Stimulated activated CD4-positive, alpha-beta T cell treated with anti-CD3 and anti-CD28 coated beads, TNF-alpha, amount 100 ng/mL, for 48 hours (primary cell): ENCODE measurements at regions not wholly inside any gene's neighbourhood (a gene's known extent, or its start where the extent isn't known, plus 50 kb on each side); places are given as distances from the start of the nearest gene placed in this dataset.
"Not testable (repeated sequence)": the region's sequence is repeated elsewhere in the genome, so short reads cannot be mapped to it uniquely, and the experiment has no call there.

ENCODE experiments used
- DNase-seq, 3 donors: peaks; one replicate each; pipeline ENCODE4 v3.0.0-alpha.2; 2020; ENCODE audit warnings: low read depth in 3 of 3

DNA sequence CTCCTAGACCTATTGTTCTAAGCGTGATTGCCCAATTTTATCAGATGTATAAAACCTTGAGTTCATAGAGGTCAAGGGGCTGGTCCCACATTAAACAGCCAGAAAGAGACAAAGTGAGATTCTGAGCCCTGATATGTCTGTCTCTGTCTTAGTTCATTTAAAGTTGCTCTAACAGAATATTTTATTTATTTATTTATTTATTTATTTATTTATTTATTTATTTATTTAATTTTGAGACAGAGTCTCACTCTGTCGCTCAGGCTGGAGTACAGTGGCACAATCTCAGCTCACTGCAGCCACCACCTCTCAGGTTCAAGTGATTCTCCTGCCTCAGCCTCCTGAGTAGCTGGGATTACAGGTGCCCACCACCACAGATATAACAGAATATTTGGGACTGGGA lies 1999.6 kb upstream of the WWC1 start:
- DNase-seq, result not testable (repeated sequence)

DNA sequence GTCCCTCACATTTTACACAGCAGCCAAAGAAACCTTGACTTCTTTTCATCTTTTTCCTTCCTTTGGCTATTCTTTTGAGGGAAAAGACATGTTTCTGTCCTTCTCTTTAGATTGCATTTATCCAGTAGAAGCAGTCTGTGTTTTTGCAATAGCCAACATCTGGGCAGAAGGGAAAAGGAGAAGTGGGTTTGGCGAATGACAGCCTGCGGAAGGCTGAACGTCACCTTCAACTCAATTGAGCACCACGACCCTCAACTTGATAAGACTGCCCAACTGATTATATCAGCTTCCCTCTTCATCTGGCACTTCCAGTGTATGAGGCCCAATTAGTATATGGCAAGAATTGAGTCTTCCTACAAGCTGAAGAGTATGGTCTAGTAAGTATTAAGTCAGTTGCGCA lies 1997.6 kb upstream of the WWC1 start:
- DNase-seq, result no peak

DNA sequence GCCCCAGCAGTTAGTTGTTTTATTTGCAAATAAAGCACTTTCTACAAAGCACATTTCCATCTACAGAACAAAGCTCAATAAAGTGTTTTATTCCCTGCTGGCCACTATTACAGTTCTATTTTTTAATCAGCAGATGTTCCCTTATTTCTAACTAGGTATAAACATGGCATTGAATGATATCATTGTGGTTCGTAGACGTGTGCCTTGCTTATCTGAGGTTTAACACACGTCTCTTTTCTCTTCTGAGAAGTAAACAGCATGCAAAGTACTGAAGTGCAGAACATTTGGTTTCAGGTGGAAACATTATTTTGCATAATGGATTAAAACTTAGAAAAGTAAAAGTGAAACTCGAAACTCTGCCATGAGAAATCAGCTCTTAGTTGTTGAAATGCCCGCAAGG lies 1989.3 kb upstream of the WWC1 start:
- no peak for DNase-seq

DNA sequence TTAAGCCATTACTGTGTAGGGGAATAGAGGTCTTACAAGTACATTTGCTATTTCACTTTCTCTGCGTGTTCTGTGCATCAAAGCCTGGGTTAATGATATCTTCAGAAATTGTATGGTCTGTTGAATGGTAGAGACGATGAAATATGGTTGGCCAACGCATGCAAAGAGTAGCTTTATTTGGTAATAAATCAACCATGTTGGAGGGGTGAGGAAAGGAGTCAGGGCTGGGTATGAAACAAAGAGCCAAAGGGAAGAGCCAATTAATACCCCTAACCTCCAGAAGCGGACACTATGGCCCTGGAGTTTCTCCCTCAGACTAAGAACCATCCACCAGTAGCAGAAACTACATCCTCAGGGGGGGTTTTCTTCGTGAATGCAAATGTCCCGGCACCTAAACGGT lies 1974.0 kb upstream of the WWC1 start:
- no peak for DNase-seq

DNA sequence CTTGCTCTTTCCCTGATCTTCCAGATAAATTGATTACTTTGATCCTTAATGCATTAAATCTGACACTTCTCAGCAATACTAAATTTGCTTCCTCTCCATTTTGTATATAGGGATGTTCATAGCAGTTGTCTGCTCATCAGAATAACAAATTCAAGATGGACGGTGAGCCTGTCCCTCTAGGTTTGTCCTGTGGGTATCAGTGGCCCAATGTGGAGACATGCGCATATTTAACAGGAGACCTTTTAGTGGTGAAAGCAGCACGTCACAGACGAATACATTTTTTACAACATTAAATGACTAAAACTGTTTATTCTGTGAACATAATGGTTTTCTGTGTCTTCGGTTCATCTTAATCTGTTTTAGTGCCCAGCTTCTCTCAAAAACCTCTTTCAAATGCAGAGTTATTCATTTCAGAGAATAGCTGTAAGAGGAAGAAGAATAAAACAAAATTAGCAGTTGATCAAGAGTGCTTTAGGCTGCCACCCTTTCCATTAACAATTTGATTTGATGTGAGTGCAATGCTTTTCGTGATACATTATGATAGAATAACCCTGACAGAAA lies 1970.4 kb upstream of the WWC1 start:
- DNase-seq, result no peak

DNA sequence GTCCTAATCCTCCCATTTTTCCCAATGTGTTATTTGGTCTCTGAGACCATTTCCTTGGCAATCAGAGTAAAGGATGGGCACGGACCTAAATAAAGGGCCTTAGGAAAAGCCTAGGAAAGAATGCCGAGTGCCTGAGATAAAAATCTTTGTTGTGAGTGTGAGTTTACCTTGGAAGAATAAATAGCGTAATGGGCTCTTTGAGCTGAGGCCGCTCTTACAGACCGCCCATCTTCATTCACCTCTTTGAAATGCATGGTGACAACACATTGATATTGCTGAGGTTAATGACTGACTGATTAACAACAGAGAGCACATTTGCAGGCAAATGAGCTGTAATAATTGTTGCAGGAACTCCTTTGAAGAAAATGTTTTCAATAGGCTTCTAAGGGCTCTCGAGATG lies 1967.1 kb upstream of the WWC1 start:
- DNase-seq, result no peak

DNA sequence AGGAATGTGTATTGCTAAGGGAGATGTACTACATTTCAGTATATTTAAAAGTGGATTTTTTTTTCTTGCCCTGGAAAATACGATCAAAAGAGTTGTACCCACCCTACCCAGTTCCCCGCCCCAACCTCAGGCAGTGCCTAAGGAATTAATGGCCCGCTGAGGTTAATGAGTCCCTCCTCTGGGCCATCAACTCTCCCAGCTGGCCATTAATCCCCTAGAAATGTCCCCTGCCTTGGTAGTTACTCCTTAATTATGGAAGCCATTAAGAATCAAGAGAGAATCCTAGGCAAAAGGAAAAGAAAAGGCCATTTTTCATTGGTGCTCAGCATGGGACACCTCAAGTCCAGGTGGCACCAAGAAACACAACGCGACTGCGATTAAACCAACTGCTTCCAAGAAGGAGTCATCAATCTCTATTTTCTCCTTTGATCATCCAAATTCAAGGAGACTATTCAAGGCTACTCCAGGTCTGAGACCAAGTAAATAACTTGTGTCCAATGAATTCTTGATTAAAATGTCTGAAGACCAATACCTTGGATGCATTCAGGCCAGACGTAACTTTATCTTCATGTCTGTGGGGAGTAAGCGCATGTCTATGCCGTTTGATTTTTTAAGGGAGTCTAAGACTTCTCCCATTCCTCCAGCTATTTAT lies 1962.2 kb upstream of the WWC1 start:
- no peak for DNase-seq

DNA sequence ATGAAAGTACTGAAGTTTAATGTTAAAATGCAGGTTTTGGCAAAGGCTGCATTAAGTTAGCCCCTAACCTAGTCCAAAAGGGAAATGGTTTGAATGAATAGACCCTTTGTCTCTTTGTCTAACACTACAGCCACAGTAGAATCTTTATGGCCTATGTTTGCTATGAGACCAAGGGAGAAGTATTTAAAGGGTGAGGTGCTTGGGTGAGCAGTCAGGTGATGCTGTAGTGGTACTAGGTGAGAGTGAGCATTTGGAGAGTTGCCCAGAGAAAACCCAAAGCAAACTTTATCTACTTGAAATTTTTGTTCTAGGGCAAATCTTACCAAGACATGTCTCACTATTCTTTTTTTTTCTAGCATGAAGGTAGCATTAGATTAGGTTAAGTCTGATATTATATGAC lies 1961.4 kb upstream of the WWC1 start:
- DNase-seq, result no peak

DNA sequence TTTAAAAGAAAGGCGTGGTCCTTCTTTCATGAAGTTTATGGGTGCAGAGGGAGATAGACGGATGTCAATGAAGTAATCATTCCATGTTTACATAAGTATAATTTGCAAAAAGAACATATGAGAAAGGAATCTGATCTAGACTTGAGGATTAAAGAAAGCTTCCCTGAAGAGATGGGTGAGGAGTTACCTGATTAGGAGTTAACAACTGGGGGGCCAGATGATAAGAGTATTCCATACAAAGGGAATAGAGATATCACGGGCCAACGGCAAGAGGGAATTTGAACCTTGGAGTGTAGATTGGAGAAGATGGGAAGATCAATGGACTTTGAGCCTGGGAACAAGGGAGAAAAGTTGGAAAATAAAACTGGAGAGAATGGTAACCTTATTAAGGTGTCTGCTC lies 1959.9 kb upstream of the WWC1 start:
- DNase-seq, result no peak

DNA sequence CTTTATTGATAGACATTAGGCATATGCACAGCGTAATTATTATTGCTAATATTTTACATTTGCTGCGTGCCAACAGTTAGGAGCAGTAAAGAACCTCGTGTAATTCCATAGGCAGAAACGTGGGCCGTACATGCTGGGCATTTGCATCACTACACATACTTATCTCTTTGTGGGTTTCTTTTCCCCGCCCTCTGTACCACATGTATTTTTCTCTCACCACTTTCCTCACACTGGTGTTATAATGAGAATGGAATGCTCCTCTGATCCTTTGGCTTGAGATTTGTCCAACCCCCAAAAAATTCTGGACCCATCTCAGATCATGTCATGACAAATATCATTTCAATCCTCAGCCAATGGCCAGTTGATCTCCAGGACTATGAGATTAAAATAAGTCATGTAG lies 1952.6 kb upstream of the WWC1 start:
- no peak for DNase-seq

DNA sequence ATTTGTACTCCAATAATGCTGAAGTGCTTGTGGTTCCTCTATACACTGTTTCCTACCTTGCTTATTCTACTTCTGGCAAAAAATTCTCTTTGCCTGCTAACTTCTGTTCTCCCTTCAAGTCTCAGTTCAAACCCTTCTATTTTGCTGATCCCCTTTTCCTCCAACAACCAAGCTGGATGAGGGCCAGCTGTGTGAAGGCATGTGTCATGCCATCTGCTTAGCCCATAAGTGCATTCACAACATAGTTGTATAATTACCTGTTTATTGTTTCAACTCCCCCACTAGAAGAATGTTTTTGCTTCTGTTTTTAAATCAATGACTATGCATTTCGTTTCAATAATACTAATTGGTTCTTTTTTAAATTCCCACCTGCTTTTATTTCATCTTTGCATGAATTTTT lies 1951.4 kb upstream of the WWC1 start:
- no peak for DNase-seq

DNA sequence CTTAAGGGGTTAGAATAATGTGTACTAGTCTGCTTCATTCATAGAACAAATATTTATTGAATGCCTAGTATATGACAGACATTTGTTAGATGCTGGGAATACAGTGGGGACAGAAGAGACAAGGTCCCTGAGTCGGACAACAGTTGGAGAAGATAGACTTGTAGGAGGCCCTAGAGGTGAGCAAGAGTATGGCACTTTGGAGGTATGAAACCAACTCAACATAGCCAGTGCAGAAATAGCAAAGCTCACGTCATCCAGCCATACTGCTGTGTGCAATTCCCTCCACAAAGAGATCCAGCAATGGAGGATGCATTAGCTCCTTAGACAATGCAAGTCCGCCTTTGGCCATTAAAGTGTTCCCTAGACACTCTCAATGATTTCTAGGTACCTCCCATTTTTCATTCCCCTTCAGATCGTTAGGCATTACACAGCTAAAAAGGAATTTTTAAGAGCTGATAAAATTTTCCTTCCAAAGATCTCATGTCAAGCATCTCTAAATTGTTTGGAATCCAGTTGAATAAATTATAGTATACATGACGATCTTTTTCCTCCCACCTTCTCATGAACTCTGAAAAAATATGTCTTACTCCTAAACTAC lies 1949.6 kb upstream of the WWC1 start:
- DNase-seq, result no peak

DNA sequence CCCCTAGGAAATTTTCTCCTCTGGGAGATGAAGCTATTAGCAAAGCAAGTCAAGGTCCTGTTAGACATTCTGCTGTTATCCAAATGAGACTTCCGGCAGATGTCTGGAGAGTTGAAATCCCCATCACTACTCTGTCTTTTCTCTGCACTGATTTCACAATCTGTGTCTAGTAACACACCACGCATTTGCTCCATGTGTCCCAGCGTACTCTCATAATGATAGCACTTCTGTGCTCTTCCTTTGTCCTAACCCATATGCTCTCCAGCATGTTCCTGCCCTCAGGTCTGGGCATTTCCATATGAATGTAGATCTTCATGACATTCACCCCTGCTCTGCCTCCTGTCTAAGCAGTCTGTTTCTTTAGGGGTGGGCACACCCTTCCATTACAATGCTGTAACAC lies 1949.0 kb upstream of the WWC1 start:
- no peak for DNase-seq

DNA sequence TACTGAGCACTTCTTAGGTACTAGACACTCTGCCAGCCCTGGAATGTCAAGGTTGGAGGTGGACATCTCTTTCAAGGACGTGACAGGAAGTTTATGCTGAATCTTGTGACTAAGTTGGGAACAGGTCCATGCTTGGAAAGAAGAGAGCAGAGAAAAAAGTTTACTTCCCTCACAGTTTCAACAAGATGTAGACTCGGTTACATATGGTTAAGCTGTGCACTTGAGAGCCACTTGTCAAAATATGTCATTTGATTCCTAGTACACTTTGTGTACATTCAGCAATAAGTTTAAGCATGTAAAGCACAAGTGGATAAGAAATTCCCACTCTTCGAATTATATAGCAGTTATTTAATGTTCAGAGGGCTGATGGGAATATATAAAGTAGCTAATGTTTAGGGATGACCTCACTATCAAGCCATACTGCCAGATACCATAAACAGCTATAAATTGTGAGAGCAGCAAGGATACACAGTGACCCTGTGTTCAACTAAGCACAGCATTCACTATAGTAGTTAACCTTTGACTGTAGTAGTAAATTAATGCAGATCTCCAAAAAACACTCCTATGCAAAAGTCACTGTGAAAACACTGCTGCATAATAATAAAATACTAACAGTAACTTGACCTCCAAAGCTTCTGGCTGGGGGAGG lies 1944.6 kb upstream of the WWC1 start:
- no peak for DNase-seq

DNA sequence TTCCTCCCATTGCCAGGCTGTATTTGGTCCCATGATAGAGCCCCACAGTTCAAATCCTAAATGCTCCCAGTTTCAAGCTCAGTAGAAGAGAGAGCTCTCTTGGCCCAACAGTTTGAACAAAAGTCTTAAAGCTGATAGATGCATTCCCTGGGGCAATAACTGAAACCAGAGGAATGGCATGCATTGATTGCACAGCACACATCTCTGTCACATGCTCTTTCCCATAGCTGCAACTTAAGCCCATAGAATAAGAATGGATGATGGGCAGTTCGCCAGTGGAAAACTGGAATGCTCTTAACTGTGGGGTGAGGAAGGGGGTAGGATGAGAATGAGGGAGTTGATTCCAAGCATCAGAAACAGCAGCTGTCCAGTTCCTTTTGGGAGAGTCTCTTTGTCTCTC lies 1942.4 kb upstream of the WWC1 start:
- DNase-seq, result no peak

DNA sequence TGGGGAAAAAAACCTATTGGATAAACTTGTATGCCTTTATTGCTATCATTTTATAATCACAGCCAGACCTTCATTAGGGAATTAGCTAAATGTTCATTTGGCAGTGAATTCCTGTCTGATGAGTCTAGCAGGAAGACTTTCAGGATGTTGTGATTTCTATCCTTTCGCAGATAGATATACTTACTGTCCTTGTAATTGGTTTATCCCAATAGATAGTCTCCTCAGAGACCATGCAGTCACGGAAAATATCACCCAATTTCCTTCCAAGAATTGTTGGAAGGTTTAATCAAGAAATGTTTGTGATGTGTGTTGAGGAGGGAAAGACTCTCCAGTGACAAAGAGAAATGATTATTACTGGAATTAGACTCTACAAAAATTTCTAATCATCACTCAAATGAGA lies 1937.9 kb upstream of the WWC1 start:
- no peak for DNase-seq

DNA sequence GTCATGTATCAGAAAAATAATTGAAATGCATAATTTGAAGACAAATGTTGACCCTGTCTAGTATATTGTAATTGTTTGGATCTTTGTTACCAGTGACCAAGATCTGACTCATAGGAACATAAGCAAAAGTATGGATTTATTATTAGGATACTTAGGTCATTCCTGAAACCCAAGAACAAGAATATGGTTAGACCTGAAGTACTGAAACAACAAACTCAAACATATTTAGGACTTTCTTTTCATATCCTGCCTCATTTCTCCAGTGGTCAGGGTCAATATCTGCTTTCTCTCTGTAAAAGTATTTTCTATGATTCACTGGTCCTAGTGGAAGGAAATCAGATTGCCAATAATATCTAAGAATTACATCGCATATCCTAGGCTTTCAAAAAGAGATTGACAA lies 1937.1 kb upstream of the WWC1 start:
- DNase-seq, result no peak

DNA sequence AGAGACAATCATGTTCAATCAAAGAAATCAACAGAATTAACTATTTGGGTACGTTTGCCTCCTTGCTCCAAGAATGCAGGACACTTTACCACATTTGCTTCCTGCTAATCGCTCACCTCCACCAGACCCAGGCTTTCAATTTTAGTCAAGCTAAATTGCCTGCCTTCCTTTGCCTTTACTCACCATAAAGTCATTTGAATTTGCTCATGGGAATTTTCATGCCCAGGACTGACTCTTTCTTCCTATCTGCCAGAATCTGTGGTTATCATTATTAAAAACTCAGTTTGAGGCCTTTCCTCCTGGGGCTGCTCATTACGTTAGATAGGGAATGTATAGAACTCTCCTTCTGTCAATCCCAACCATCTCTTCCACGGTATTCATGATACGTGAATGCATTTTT lies 1935.3 kb upstream of the WWC1 start:
- no peak for DNase-seq

DNA sequence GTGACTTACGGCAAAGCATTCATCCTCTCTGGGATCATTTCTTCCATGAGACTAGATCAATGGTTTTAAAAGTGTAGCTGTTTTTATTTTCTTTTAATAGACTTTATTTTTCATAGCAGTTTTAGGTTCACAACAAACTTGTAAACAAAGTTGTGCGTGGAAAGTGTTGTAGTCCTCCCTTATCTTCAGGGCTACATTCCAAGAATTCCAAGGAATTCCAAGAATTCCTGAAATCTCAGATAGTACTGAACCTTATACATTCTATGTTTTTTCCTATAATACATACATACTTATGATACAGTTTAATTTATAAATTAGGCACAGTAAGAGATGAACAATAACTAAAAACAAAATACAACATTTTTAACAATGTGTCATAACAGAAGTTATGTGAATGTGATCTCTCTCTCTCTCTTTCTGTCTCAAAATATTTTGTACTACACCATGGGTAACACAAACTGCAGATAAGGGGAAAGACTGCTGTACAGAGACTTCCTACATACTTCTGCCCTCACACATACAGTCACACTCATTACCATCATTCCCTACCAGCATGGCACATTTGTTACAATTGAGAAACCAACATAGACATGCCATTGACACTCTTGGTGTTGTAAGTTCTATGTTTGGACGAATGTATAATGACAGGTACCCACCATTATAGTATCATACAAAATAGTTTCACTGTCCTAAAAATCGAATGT lies 1933.2 kb upstream of the WWC1 start:
- no peak for DNase-seq

DNA sequence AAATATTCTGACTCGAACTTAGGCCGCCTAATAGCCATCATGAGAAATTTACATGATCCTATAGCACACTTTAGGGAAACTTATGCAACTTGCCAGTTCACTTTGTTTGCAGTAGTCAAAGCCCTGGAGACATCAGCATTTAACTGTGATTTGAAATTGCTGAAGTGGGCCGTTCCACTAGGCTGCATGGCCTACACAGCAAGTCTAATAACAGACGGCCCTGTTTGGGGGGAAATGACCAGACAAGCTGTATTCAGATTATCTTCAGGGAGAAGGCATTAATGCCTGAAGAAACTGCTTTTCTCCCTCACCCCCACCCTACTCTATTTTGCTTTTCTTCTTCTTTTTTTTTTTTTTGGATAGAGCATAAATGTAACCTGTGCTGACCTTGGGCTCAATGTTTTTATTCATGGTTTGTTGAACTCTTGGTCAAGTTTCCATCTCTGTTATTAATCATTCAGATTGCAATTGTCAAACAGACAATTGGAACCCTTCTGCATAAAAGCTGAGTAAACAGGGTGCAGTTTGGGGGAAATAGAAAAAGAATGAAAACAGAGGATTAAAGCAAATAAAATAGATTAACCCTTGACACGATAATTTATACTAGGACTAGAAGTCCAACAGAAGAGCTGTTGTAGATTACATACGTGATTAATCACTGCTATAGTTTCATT lies 1928.2 kb upstream of the WWC1 start:
- DNase-seq, result no peak

DNA sequence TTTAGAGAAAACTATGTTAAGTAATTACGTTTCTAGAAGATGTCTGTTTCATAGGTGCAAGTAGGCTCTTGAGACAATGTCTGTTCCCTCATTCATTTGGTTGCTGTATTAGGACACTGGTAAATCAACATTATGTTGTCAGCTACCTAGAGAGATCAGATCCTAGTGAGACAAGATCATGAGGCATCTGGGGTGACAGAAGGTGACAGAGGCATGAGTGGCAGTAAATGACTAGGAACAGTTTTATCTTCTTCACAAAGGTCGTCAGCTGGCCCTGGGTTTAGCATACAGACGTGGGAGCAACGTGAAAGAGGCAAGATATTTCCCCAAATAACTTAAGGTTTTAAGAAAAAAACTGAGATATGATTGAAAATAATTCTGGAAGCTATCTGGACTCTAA lies 1926.3 kb upstream of the WWC1 start:
- no peak for DNase-seq

DNA sequence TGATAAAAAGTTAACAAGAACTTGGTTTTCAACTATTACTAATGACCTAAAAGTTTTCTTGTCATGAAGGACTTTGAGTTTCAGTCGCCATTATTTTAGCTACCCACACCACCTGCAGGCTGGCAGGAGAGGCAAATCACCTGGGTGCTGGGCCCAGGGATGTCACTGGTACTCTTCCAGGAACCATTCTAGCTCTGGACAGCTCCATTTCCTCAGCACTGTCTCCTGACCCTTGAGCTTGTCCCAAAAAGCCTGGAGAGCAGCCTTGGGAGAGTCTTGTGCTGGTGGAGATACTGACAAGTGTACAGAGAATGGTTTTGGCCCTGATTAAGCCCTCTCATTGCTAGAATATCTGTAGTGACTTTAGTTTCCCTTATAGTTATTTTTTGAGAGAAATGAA lies 1924.1 kb upstream of the WWC1 start:
- no peak for DNase-seq
